Testis (tissue), 2 donors: ENCODE measurements at regions not wholly inside any gene's neighbourhood (a gene's known extent, or its start where the extent isn't known, plus 50 kb on each side); places are given as distances from the start of the nearest gene placed in this dataset.

Source experiments
- CTCF ChIP-seq, 3 experiments: fragments of 450-650 bp in 2 of 3; fragments of 200-600 bp in 1 of 3; sonication (generic) in 1 of 3; IDR thresholded peaks; one replicate each; pipeline ENCODE4 v1.5.1; 2016 to 2019; ENCODE audit warnings: antibody characterized with exemption in 3 of 3, mild to moderate bottlenecking in 2 of 3, moderate library complexity in 1 of 3
- POLR2A ChIP-seq: fragments of 450-650 bp; IDR thresholded peaks from one replicate; pipeline ENCODE4 v1.6.1; 2017; ENCODE audit warnings: antibody characterized with exemption, mild to moderate bottlenecking, moderate library complexity

- TF ChIP-seq CTCF (IDR thresholded peaks at IDR 0.05) (no peak), POLR2A (no peak)
These were observed 146.4 kb downstream of the CPEB2 start for GRCh38 chr4:15148691-15149090.
